Pulmonary artery endothelial cell (primary cell): ENCODE measurements at regions not wholly inside any gene's neighbourhood (a gene's known extent, or its start where the extent isn't known, plus 50 kb on each side); places are given as distances from the start of the nearest gene placed in this dataset.

Experiments
- DNase-seq: peaks from one replicate; pipeline ENCODE4 v3.0.0-alpha.2; 2011; ENCODE audit warnings: low read depth, low spot score

DNA sequence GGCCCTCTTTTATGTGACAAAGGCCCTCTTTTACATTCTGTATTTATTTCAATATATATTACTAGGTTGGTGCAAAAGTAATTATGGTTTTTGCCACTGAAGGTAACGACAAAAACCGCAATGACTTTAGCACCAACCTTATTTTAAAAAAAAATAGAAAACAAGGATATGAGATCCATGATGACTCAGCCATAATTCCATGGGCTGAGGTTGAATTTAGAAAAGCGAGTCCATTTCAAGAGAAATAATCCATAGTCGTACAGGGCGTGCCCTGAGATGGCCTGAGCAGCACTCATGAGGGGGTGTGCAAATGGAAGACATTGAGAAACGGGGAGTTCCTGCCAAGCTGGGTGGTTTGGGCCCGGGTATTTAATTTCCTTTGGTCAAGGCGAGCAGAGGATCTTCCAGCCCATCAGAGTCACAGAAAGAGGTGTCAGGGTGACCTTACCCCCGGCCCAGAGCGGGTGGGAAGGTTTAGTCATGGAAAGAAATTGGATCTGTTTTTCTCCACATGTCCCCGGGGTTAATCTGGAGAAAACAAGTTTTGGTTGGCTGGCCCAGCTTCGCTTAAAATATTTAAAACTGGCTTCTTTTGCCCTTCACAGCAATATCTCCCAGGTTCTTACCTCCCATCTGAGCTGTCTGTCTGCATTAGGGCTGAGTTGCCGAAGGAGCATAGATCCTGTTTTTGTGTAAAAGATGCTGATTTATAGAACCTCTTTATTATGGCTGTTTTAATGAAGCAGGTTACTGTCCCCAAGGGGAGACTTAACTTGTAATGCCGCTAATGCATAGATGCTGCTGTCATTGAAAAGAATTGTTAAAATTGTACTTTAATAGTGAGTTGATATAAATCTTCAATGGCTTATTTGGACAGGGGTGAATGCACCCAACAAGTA lies 255.6 kb downstream of the PREX1 start:
- DNase-seq: no peak

DNA sequence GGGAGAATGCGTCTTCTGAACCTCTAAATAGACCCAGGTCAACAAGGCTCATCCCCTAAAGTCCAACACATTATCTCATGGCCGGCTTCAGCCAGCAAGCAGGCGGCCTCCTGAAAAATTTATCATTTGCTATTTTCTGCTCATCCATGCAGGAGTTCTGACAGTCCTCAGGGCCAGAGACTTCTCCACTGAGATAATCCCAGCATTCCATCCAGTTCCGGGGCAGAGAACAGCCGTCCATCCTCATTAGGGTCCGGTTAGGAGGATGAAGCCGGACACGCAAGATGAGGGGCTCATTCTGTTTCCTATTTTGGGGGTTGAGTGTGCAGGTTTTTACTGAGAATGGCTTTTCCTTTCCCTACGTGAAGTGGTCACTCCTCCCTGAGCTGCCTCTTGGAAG lies 258.1 kb downstream of the PREX1 start:
- no peak for DNase-seq

GRCh38 chr20:48568520-48568919 lies 259.3 kb downstream of the PREX1 start:
- no peak for DNase-seq

GRCh38 chr20:48567145-48567544 lies 260.7 kb downstream of the PREX1 start:
- no peak for DNase-seq

DNA sequence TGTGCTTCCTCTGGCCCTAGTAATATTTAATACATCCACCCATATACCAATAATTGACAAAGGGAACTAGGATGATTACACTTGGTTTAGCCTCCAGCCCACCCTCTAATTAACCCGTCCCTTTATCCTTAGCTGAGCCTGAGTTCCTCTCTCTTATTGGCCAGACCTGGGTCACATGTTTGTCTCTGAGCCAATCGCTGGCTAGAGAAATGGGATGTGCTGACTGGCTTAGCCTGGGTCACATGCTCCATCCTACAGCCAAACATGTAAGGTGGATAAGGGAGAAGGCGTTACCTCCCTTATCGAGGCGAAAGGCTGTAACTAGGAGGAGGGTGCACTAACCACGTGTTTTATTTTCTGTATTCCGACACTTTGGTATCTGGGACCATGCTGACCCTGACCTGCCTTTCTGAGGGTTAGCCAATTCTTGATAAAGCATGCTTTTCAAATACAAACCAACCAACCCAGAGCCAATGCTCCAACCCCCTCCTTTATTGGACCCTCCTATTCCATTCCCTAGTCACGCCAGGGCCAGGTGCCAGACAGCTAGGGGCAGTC lies 262.7 kb downstream of the PREX1 start:
- DNase-seq: no peak

GRCh38 chr20:48563191-48563870 lies 264.5 kb downstream of the PREX1 start:
- DNase-seq: no peak

DNA sequence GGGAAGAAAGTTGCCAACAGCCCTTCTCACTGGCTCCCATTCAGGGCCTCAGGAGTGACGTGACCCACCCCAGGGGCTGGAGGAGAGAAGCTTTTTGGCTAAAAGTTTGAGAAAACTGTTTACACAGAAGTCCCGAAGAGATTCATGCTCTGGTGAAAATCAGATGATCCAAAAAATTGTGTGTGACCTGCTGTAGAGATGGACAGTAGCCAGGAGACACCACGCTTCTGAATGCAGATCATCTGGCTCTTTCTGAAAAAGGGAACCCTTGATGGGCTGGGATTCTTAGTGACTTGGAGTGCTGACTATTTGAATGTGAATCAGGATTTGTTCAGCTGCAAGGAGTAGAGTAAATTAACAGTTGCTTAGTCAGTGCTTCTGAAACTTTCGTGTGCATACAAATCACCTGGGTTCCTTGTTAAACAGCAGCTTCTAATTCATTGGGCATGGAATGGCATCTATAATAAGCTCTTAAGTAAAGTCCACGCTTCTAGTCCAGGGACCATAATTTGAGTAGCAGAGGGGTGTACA lies 265.1 kb downstream of the PREX1 start:
- DNase-seq: no peak

DNA sequence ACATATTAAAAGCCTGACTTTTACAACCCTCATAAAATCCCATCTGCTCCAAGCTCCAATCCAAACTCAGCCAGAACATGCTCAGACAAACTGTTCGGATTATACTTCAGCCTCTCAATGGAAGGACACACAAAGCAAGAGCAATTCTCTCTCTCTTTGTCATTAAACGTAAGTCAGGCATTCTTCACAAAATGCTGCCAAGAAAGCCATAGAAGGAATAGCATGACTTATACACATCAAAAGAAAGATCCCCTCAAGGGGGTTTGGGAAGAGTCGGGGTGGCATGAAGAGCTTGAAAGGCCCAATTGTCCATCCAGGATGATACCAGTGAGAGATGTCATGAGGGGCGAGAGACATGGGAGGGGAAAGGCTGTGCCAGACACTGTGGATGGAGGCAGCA lies 268.9 kb downstream of the PREX1 start:
- no peak for DNase-seq

DNA sequence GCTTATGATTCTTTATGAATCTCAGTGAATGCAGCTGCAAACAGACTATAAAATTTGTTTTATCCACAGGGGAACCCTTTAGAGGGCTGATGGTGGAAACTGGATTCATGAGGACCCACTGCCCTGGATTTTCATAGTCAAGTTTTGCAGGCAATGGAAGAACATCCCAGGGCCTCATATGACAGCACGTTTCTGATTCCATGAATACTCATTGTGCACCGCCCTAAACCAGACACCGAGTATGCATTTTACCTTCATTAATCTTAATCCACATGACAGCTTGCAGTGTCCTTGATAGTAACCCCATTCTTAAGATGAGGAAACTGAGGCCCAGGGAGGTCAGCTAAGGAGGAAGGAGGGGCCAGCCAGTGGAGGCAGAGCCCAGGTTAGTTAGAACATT lies 270.4 kb downstream of the PREX1 start:
- DNase-seq: no peak

DNA sequence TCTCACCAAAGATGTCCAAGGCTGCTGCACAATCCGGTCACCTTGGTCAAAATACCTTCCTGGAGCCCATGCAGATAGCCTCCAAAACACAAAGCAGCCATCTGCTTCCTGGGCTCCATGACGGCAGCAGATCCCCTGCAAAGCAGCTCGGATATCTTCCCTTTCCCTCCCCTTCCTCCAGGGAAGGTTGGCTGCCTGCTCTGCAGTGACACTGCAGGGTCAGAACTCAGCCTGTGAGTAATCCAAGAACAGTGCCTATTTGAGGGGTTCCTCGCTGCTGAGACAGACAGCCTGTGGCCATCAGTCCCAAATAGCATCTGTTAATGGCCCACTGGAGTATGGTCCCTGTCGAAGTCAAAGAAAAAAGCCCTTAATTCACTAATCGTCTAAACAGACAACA lies 270.8 kb downstream of the PREX1 start:
- DNase-seq: no peak

- no peak for DNase-seq
Observed at GRCh38 chr20:48552550-48552949, 275.2 kb downstream of the PREX1 start.

DNA sequence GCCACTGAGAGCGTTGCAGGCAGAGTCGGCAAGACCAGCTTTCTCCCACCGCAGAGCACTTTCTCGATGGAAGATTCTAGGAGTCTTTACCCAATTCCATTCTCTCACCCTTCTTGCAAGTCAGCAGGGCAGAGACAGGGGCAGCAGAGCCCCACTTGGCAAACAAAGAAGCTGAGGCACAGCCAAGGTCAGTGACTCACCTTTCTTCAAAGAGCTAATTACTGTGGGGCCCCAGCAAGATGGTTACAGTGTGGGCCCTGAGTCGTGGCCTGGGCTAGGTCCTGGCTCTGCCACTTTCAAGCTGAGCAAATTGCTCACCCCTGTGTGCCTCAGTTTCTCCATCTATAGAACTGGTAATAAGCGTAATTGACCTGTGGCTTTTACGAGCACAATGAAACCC lies 277.0 kb downstream of the PREX1 start:
- DNase-seq: no peak

- DNase-seq: no peak
Observed at GRCh38 chr20:48547664-48548063, 280.1 kb downstream of the PREX1 start.

DNA sequence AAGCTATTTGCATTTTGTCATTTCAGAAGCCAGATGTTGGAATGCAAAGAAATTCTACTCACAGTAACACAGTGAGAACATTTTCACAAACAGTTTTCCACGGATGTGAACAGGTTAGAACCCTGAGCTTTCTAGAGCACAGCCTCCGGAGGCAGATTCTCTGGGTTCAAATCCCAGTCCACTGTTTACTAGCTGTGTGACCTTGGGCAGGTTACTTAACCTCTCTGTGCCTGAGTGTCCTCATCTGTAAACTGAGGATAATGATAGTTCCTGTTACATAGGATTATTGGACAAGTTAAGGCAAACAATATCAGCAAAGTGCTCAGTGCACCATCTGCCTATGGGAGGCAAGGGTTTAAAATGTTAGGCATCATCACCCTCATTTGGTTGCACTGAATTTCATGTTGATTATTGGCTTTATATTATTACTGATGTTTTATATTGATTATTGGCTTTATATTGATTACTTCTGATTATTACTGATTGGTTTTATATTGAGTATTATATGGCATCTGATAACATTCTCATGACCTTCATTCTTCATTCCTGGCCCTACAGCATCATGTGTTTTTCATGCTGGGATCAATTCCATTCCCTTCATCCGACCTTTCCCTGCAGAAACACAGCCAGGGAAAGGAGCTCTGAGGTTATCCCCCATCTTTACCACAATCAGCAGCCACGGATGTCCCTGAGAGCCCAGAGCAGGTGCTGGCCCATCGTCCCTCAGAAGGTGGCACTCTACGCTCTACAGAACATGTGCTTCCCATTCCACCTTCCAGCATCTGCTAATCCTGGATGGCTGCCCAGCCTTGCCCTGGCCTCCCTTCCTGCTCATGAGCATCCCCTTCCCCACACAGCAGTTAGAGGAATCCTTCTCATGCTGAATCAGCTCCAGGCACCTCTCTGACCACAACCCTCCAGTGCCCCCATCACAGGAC lies 283.1 kb downstream of the PREX1 start:
- DNase-seq: no peak

DNA sequence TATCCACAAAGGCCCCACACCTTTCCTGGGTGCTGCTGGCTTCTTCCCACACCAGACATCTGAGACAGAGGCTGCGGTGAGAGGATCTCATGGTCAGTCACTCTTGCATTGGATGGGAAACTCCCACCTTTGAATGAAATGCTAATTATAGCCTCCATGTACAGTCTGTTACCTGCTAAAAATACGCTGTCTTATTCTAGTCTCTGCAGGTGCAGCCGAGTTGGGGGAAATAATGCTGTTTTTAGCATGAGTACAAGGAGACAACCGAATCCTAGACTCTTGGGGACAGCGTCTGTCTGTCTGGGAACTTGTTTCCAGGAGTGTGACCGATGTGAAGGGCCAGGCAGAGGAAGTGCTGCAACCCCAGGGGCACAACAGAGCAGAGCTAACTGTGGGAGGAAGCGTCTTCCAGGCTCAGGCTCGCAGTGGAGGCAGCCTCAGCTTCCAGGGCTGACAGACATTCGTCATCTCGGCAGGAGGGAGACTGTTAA lies 286.2 kb downstream of the PREX1 start:
- no peak for DNase-seq

GRCh38 chr20:48538856-48539255 lies 288.9 kb downstream of the PREX1 start:
- DNase-seq: no peak

DNA sequence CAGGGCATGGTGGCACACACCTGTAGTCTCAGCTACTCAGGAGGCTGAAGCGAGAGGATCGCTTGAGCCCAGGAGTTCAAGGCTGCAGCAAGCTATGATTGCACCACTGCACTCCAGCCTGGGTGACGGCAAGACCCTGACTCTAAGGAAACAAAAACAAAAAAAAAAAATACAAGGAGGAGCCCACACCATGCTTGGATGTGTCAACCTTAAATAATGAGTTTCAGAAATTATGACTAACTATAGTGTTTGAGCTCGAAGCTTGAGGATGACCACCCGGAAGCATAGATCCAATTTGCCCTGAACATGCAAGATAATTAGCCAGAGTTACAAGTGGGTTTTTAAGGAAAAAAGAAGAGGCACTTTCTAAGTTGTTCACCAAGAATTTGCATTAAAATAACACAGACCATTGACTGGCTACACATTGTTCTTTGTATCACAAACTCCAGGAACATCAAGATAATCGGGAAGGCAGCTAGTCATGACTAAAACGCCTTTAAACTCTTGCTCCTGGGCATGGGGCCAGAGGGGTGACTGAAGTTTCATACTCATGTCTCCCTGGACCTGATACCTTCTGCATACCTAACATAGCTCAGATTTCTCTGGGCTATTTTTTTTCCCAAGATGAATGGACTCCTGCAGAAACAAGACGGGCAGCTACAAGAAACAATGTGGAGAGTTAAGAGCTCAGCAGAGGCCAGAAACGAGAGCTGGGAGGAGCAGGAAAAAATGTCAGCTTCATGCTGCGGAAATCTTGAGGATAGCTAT lies 289.6 kb downstream of the PREX1 start:
- DNase-seq: no peak

GRCh38 chr20:48536206-48536605 lies 291.6 kb downstream of the PREX1 start:
- no peak for DNase-seq

DNA sequence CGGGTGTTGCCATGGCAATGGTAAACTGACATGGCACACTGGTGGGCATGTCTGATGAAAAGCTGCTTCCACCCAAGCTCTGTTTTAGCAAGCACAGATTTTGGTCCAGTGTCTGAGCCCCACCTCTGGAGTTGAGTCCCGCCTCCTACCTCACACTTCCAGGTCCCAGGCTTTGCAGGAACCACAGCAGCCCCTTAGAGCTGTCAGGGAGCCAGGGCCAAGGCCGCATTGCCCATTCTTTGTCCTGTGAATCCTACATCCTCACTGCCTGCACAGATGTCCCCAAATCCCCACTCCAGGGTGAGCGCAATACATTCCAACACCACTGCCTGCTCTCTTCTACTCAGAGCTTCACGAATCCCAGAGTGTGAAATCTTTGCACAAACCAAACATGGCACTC lies 292.2 kb downstream of the PREX1 start:
- DNase-seq: no peak

DNA sequence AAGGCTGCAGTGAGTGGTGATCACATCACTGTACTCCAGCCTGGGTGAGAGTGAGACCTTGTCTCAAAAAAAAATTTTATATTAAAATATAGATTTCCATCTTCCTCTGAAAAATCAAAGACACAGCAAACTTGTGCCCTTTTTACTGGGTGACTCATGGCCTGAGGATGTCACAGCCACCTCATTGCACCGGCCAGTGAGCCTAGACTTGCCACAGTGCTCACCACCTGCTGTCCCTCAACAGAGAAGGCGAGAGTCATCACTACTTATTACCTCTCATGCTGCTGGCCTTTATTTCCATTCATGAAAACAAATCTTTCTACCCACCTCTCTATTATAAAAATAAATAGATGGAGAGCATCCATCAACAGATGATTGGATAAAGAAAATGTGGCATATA lies 295.8 kb downstream of the PREX1 start:
- no peak for DNase-seq
